HG02840 (cell line): ENCODE measurements at regions not wholly inside any gene's neighbourhood (a gene's known extent, or its start where the extent isn't known, plus 50 kb on each side); places are given as distances from the start of the nearest gene placed in this dataset.

ENCODE experiments used
- ATAC-seq: cut with Tn5 transposase; IDR thresholded peaks from one replicate; pipeline ENCODE4 v1.9.1; 2021; ENCODE audit warnings: mild to moderate bottlenecking, moderate library complexity, moderate number of reproducible peaks; ENCODE audit not compliant: unreplicated experiment, low FRiP score

GRCh38 chr12:60935981-60936761 is 1324.0 kb upstream of the USP15 start:
- no peak for ATAC-seq

GRCh38 chr12:60947533-60947932 is 1312.7 kb upstream of the USP15 start:
- no peak for ATAC-seq

GRCh38 chr12:60967128-60967527 is 1293.1 kb upstream of the USP15 start:
- ATAC-seq = no peak

GRCh38 chr12:60977966-60978365 is 1282.2 kb upstream of the USP15 start:
- ATAC-seq = no peak

DNA sequence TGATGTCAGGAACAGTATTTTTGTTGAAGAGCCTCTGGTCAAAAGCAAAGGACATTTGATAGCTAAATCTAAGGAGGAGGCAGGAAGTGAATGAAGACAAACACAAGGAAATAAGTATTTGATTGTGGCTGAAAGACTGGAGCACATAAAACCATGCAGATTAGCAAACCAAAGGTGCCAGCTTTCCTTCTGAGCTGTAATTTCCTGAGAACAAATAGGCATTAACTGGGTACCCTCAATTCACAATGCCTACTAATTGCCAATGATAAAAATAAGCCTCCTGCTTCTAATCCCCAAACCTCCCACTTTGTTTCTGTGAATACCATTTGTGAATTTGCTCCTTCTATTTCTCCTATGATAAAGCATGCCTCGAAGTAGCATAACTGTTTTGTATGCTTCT is 1279.6 kb upstream of the USP15 start:
- ATAC-seq = no peak

- ATAC-seq = no peak
These were observed 1278.7 kb upstream of the USP15 start for GRCh38 chr12:60981473-60981872.

DNA sequence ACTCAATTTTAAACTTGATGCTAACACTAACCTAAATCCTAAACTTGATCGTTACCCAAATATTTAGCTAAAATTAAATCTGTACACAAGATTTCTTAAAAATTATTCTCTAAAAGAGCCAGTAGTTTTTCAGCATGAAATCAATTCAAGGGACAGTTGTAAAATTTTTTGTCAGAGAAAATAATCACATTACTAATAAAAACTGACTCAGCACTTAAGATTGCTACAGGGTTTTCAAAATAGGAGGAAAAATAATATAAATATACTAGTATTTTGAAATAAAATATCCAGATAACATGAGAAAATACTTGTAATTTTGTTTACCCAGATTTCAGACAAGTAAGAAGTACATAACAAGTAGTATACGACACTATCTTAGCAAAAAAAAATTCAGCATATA is 1268.1 kb upstream of the USP15 start:
- no peak for ATAC-seq

DNA sequence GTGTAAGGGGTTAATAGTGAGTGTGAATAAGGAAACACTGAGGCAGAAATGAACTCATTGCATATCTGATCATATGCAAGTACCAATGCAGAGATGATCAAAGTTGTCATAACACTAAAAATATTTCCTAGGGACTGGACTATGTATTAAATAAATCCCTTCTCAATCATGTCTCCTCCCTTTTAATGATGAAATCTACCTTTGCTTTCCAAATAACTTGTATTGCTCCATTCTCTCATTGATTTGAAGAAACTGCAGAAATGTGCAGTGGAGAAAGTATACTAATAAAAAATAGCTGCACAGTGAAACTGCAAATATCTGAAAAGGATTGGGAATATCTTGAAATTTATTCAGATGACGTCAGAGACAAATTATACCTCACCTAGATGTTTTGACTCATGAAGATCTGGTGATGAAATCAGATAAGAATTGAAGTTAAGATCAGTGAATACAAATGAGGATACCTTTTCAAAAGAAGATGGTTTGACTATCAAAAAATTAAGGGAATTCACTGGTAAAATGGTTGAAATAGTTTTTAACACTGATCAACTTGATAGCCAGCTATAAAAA is 1264.9 kb upstream of the USP15 start:
- no peak for ATAC-seq

DNA sequence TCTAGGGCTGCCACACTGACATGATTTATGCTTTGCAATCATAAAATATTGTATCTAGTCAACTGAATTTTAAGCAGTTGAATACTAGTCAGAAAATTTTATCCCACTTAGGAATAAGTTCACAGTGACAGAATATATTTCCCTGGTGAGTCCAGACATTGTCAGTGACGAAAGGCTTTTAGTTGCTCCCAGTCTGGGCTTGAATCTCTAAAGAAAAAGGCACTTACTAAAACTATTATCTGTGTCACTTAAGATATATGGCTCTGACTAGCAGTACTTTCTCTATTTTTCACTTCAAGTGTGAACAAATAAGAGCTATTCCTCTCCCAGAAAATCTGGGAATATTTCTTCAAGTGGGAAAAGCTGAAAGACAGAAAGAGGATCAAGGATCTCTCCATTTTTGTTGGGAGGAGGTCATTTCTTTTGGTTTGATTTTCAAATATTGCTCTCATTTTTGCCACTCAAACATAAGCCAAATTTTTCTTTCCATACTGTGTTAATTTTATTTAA is 1262.3 kb upstream of the USP15 start:
- no peak for ATAC-seq

- no peak for ATAC-seq
These were observed 1251.0 kb upstream of the USP15 start for GRCh38 chr12:61009192-61009591.

GRCh38 chr12:61011767-61012423 is 1248.3 kb upstream of the USP15 start:
- no peak for ATAC-seq

- ATAC-seq = no peak
These were observed 1241.6 kb upstream of the USP15 start for GRCh38 chr12:61018571-61018970.

GRCh38 chr12:61023231-61023630 is 1237.0 kb upstream of the USP15 start:
- ATAC-seq = no peak

DNA sequence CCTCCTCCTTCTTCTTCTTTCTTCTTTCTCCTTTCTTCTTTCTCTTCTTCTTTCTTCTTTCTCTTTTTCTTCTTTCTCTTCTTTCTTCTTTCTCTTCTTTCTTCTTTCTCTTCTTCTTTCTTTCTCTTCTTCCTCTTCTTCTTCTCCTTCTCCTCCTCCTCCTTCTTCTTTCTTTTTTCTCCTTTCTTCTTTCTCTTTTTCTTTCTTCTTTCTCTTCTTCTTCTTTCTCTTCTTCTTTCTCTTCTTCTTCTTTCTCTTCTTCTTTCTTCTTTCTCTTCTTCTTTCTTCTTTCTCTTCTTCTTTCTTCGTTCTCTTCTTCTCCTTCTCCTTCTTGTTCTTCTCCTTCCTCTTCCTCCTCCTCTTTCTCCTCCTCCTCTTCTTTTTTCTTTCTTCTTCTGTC is 1230.7 kb upstream of the USP15 start:
- no peak for ATAC-seq

DNA sequence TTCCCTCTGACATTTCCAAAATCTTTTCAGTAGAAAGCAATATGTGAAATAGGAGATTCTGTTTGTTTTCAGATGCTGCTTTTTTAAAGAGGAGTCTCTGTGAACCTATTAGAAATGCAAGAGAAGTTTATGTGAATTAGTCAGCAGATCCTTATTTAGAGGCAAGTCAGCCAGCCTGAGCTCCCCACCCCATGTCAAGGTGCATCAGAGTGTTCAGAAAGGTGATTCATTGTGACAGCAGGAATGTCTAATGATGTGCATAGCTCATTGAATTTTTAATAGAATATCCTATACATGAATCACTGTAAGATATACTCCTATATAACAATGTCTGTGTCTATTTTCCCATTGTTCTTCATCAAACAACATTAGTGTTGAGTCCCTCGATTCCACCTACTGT is 1222.4 kb upstream of the USP15 start:
- ATAC-seq = no peak

GRCh38 chr12:61043838-61044237 is 1216.4 kb upstream of the USP15 start:
- no peak for ATAC-seq

DNA sequence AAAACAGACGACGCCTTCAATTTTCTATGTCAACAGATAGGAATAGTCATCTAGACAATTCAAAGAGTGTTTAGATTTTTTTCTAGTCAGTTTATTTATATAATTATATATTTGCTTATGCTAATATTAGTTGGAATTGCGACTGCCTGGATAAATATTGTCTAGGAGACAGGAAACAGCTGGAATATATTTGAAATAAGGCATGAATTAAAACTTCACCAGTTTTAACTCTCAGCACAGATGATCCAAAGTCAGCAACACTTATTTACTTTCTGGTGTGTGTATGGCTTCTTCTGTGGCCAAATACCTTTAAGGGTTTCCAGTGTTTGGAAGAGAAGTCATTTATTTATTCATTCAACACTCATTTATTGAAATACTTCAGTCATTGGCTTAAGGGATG is 1215.4 kb upstream of the USP15 start:
- no peak for ATAC-seq

DNA sequence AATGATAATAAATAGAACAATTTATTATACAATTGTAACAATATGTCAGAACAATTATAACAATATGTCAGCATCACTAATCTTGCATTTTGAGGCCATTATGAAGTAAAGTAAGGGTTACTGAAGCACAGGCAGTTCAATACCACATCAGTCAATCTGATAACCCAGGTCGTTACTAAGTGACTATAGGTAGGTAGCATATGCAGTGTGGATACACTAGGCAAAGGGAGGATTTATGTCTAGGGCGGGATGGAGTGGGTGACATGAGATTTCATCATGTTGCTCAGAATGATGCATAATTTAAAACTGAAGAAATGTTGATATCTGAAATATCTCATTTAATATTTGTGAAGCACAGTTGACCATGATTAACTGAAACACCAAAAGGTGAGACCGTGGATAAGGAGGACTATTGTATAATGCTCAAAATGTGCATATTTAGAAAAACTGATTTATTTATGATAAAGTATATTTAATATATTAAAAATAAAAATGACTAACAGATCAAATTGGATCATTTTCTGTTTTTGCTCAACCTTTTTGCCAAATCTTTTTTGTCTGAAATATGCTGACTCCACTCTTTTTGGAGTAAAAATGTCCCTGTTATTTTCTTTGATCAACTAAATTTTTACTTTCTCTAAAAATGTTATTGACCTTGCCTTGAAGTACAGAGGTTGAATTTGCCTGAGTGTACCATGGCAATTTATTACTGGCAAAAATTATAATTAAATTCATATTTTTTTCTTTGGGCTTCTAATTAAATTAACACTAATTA is 1189.4 kb upstream of the USP15 start:
- no peak for ATAC-seq

- ATAC-seq = no peak
These were observed 1187.5 kb upstream of the USP15 start for GRCh38 chr12:61072717-61073116.

DNA sequence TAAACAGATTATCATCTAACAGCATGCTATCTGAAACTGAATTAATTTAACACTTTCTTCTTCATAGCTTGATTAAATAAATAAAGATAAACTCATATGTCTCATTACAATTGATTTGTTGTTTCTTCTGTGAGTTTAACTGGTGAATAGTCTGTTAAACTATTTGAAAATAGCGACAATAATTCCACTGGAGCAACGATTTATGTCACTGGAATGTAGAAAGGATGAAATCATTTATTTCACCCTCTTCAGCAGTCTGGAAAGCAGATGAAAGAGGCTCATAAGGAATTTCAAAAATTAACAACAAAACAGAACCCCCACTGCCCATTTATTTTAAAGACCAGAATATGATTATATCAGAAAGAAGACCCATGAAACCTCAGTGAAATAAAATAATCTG is 1165.1 kb upstream of the USP15 start:
- no peak for ATAC-seq

GRCh38 chr12:61098031-61098580 is 1162.1 kb upstream of the USP15 start:
- no peak for ATAC-seq
